ENCODE measurements at regions not wholly inside any gene's neighbourhood (a gene's known extent, or its start where the extent isn't known, plus 50 kb on each side); places are given as distances from the start of the nearest gene placed in this dataset.

DNA sequence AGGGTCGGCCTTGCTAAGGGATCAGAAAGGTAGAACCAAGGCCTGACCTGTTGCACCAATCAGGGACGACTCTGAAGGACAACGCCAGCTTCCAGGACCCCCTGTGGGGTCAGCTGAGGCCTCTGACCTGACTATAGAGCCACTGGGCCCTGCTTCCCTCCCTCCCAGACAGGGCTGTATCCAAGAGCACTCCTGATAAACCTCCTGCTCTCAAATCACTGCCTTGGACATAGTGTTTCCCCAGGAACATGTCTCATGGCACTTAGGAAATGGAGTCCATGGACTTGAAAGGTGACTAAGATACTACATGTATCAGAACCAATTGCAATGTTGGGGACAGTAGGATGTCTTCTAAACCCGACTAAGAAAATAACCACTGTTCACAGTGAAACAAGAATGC, 117.8 kb upstream of the OPCML start:
- TF ChIP-seq RFX5 (IDR thresholded peaks at IDR 0.05; ENCODE audit: low read depth, low read length) = no peak
- TF ChIP-seq MXI1 (IDR thresholded peaks at IDR 0.05; ENCODE audit: borderline replicate concordance, low read depth, low read length) = no peak
- no peak for TF ChIP-seq FOS (IDR thresholded peaks at IDR 0.05; ENCODE audit: low read depth, low read length)
- TF ChIP-seq CTCF (conservative IDR thresholded peaks at IDR 0.05; ENCODE audit: low read depth, low read length) = no peak
- TF ChIP-seq USF2 (IDR thresholded peaks at IDR 0.05; ENCODE audit: low read depth, low read length) = no peak
- no peak for TF ChIP-seq CEBPB (IDR thresholded peaks at IDR 0.05; ENCODE audit: low read depth, low read length)
- no peak for TF ChIP-seq MAZ (IDR thresholded peaks at IDR 0.05; ENCODE audit: borderline replicate concordance, low read depth, low read length)
- ChIA-PET POLR2A (ENCODE audit: unreplicated experiment) (no interaction called here), CTCF (no interaction called here)
- Histone ChIP-seq H3K9ac (ENCODE audit: low read depth, low read length) (no peak overlapping the region), H2AK5ac (ENCODE audit: low read depth, low read length) (no peak overlapping the region), H3K4me1 (ENCODE audit: control insufficient read depth, insufficient read depth, low read length) (no peaks in the 10 kb centered on the region), H3K4me3 (ENCODE audit: insufficient read depth, low read depth, low read length) (no peak overlapping the region), H3K79me1 (ENCODE audit: low read depth in 1 of 2, low read length in 2 of 2) (no peaks in the 10 kb centered on the region), H3K9me3 (ENCODE audit: control insufficient read depth, insufficient read depth, low read length) (peaks cover 29% of the 10 kb centered on the region), H4K91ac (ENCODE audit: insufficient read depth, low read depth, low read length) (no peak overlapping the region), H2BK15ac (ENCODE audit: low read depth, low read length) (no peak overlapping the region), H2BK5ac (ENCODE audit: low read depth, low read length, poor library complexity, severe bottlenecking) (no peak overlapping the region), H3K56ac (ENCODE audit: extremely low read depth, insufficient read depth, low read length) (no peak overlapping the region), H4K5ac (ENCODE audit: low read depth, low read length) (no peak overlapping the region), H3K4ac (ENCODE audit: low read depth, low read length) (no peak overlapping the region), H3K27me3 (ENCODE audit: control insufficient read depth, insufficient read depth, low read length) (no peaks in the 10 kb centered on the region), H3K36me3 (ENCODE audit: control insufficient read depth, insufficient read depth, low read length) (no peaks in the 10 kb centered on the region), H2AK9ac (replicated peaks; ENCODE audit: low read depth, low read length, poor library complexity) (no peak overlapping the region), H3K14ac (replicated peaks; ENCODE audit: low read depth, low read length) (no peak overlapping the region), H2BK20ac (ENCODE audit: low read depth, low read length) (no peak overlapping the region), H3K4me2 (ENCODE audit: low read depth, low read length) (no peak overlapping the region), H3K23ac (ENCODE audit: low read depth, low read length) (no peak overlapping the region), H3K18ac (ENCODE audit: low read depth, low read length) (no peak overlapping the region), H4K20me1 (ENCODE audit: insufficient read depth, low read length) (no peaks in the 10 kb centered on the region), H3K27ac (ENCODE audit: insufficient read depth, low read length) (no peak overlapping the region), H2AFZ (replicated peaks; ENCODE audit: low read length, poor library complexity) (no peak overlapping the region), H2BK120ac (ENCODE audit: low read depth, low read length) (no peak overlapping the region), H3K9me1 (ENCODE audit: insufficient read depth, low read length) (no peaks in the 10 kb centered on the region), H4K8ac (ENCODE audit: low read depth in 2 of 2, low read length in 2 of 2) (no peak overlapping the region)
- DNase-seq (no peak), ATAC-seq (ENCODE audit: low read depth) (no peak)
- BruUV-seq (replicated peaks) = no TSS peak
- in situ Hi-C loops (cut with MboI; ENCODE audit: low sequenced_read_pairs) = no loop called here
- dilution Hi-C loops (cut with HindIII; ENCODE audit: low sequenced_read_pairs, unreplicated experiment) = no loop called here
- WGBS, 2 experiments (ENCODE audit: extremely low coverage in 2 of 2, insufficient read length in 1 of 2) = no CpG with 5 or more reads among the region's 4 CpGs
- intact Hi-C loops (cut with micrococcal nuclease) = no loop called here
